Kidney (tissue), 13 donors: ENCODE measurements at regions not wholly inside any gene's neighbourhood (a gene's known extent, or its start where the extent isn't known, plus 50 kb on each side); places are given as distances from the start of the nearest gene placed in this dataset.
"Not testable (repeated sequence)": the region's sequence is repeated elsewhere in the genome, so short reads cannot be mapped to it uniquely, and the experiment has no call there.

Source experiments
- DNase-seq, 5 donors: peaks; one replicate each; pipeline ENCODE4 v3.0.0-alpha.2; 2013 to 2020
- FAIRE-seq: peaks from 2 replicates; lab custom pipeline; 2012; peaks lifted over from hg19 to GRCh38; lab: Jason Lieb, UNC
- H3K27ac ChIP-seq, 2 donors: one replicate each; pipeline ENCODE4 v1.7.0; 2013; ENCODE audit warnings: low read depth in 2 of 2, low read length in 2 of 2, inconsistent platforms in 1 of 2
- H3K27me3 ChIP-seq: one replicate; pipeline ENCODE4 v1.7.1; 2013; ENCODE audit warnings: low read length, inconsistent platforms; ENCODE audit not compliant: control insufficient read depth, insufficient read depth
- H3K36me3 ChIP-seq, 3 donors: one replicate each; pipeline versions ENCODE4 v1.7.0 to v1.7.1; 2013; ENCODE audit warnings: low read length in 3 of 3, control low read depth in 1 of 3, inconsistent platforms in 1 of 3; ENCODE audit not compliant: insufficient read depth in 3 of 3, control insufficient read depth in 2 of 3
- H3K4me1 ChIP-seq, 3 donors: one replicate each; pipeline versions ENCODE4 v1.7.0 to v1.7.1; 2013; ENCODE audit warnings: low read length in 3 of 3, inconsistent platforms in 1 of 3, low read depth in 1 of 3; ENCODE audit not compliant: control insufficient read depth in 2 of 3, insufficient read depth in 2 of 3
- H3K4me3 ChIP-seq, 3 donors: one replicate each; pipeline versions ENCODE4 v1.7.0 to v1.8.1; 2013; ENCODE audit warnings: low read length in 3 of 3, control low read depth in 1 of 3, inconsistent platforms in 1 of 3
- H3K9ac ChIP-seq, 3 donors: one replicate each; pipeline versions ENCODE4 v1.7.0 to v1.7.1; 2013; ENCODE audit warnings: low read length in 3 of 3, control low read depth in 1 of 3, inconsistent platforms in 1 of 3
- H3K9me3 ChIP-seq, 3 donors: one replicate each; pipeline versions ENCODE4 v1.7.0 to v1.7.1; 2013; ENCODE audit warnings: low read length in 3 of 3, control low read depth in 1 of 3, inconsistent platforms in 1 of 3; ENCODE audit not compliant: control insufficient read depth in 2 of 3, insufficient read depth in 1 of 3
- CTCF ChIP-seq: IDR thresholded peaks from 3 replicates; pipeline ENCODE4 v1.5.1; 2012; ENCODE audit warnings: mild to moderate bottlenecking, moderate library complexity, borderline replicate concordance; ENCODE audit not compliant: insufficient read depth; ENCODE audit errors: extremely low read depth
- intact Hi-C: fragments of 100-400 bp; cut with DNase I; formaldehyde crosslinking; loops from one replicate; pipeline ENCODE4 v1.11.1; 2022
- donor health status: control.
- donor health status: control.
- donor health status: control.
- donor health status: control.
- donor health status: control.
- donor health status: DM: yes; HTN: yes; CAD: no.
- donor health status: Normal renal cell carcinoma (clear cell type).

DNA sequence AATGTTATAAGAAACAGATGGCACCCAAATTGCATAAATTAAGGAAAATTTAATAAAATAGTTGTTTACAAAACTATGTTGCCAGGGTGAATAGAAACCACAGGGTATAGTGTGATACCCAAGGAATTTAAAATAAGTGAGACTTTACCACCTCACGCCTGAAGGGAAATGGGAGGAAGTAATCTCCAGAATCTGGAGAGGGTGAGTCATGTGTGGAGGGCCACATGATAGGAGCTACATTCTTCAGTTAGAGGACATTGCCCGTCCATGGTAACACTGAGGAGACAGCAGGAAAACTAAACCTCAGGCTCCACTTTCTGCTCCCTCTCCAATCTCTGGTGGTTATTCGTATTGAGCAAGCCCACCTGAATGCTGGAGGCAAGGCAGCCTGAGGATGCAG, 97.2 kb upstream of the NXPH2 start:
- Histone ChIP-seq H3K27ac (no peak overlapping the region), H3K27me3 (no peaks in the 10 kb centered on the region), H3K36me3 (no peaks in the 10 kb centered on the region), H3K9me3 (no peaks in the 10 kb centered on the region), H3K9ac (no peak overlapping the region), H3K4me3 (no peak overlapping the region), H3K4me1 (no peaks in the 10 kb centered on the region)
- DNase-seq (no peak), FAIRE-seq (no peak)
- TF ChIP-seq CTCF, result no peak
- intact Hi-C loops, result no loop called here

DNA sequence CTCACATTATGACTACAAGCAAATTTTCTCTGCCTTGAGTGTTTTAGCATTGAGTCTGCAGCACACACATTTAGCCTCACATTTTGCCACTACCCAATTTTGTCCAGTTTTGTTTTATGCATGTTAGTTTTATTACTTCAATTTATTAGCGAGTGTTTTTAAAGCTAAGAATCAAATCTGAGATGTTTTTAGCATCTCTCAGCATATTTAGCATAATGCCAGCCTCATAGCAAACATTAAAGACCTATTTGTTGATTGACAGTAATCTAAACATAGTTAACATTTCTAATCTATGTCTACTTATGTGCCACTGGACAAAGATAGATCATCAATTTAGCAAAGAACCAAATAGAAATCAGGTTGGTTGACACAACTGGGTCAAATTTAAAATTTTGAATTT, 94.1 kb upstream of the NXPH2 start:
- FAIRE-seq (no peak), DNase-seq (no peak)
- no peak for TF ChIP-seq CTCF
- H3K36me3 ChIP-seq, result no peaks in the 10 kb centered on the region
- H3K4me3 ChIP-seq, result no peak overlapping the region
- no peak overlapping the region for H3K9ac ChIP-seq
- no peaks in the 10 kb centered on the region for H3K9me3 ChIP-seq
- intact Hi-C loops, result no loop called here
- H3K4me1 ChIP-seq, result no peaks in the 10 kb centered on the region
- H3K27ac ChIP-seq, result no peak overlapping the region
- no peaks in the 10 kb centered on the region for H3K27me3 ChIP-seq

DNA sequence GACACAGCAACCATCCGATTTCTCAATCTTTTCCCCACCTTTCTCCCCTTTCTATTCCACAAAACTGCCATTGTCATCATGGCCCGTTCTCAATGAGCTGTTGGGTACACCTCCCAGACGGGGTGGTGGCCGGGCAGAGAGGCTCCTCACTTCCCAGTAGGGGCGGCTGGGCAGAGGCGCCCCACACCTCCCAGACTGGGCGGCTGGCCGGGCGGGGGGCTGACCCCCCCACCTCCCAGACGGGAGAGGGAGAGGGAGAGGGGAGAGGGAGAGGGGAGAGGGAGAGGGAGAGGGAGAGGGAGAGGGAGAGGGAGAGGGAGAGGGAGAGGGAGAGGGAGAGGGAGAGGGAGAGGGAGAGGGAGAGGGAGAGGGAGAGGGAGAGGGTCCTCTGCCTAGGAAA, 91.9 kb upstream of the NXPH2 start:
- FAIRE-seq, H3K9me3 ChIP-seq, H3K9ac ChIP-seq, H3K27ac ChIP-seq, H3K27me3 ChIP-seq, H3K4me3 ChIP-seq, DNase-seq, H3K36me3 ChIP-seq, intact Hi-C loops, H3K4me1 ChIP-seq: not testable (repeated sequence)

GRCh38 chr2:138871312-138871711, 91.1 kb upstream of the NXPH2 start:
- Histone ChIP-seq H3K9me3 (no peaks in the 10 kb centered on the region), H3K4me1 (no peaks in the 10 kb centered on the region), H3K4me3 (no peak overlapping the region), H3K27me3 (no peaks in the 10 kb centered on the region), H3K36me3 (no peaks in the 10 kb centered on the region), H3K27ac (no peak overlapping the region), H3K9ac (no peak overlapping the region)
- intact Hi-C loops, result no loop called here
- no peak for TF ChIP-seq CTCF
- FAIRE-seq (no peak), DNase-seq (no peak)
